ENCODE measurements at regions not wholly inside any gene's neighbourhood (a gene's known extent, or its start where the extent isn't known, plus 50 kb on each side); places are given as distances from the start of the nearest gene placed in this dataset.

DNA sequence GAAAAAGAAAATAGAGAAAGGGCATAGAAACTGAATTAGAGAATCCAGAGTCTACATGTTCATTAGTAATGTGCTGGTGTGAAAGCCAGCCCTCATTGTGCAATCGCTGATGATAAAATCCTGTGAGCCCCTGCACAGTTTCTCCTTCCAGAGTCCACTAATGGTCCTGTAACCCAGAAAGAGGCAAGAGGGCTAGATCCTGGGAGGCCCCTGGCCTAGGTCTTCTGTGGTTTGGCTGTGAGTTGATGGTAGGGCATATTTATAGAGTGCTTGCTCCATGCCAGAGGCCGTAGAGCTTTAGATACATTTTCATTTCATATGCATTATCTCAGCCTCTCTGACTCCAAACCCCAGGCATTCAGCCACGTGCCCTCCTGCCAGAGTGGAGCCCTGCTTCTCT is 94.9 kb upstream of the MTHFD1L start:
- TF ChIP-seq, protein P1, sequence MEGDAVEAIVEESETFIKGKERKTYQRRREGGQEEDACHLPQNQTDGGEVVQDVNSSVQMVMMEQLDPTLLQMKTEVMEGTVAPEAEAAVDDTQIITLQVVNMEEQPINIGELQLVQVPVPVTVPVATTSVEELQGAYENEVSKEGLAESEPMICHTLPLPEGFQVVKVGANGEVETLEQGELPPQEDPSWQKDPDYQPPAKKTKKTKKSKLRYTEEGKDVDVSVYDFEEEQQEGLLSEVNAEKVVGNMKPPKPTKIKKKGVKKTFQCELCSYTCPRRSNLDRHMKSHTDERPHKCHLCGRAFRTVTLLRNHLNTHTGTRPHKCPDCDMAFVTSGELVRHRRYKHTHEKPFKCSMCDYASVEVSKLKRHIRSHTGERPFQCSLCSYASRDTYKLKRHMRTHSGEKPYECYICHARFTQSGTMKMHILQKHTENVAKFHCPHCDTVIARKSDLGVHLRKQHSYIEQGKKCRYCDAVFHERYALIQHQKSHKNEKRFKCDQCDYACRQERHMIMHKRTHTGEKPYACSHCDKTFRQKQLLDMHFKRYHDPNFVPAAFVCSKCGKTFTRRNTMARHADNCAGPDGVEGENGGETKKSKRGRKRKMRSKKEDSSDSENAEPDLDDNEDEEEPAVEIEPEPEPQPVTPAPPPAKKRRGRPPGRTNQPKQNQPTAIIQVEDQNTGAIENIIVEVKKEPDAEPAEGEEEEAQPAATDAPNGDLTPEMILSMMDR (IDR thresholded peaks at IDR 0.05) = no peak
- TF ChIP-seq POLR2A (IDR thresholded peaks at IDR 0.05) (no peak), POLR2AphosphoS5 (IDR thresholded peaks at IDR 0.05; ENCODE audit: insufficient read depth in 1 of 2, low read depth in 1 of 2) (no peak)

Data from vagina (tissue), 2 donors.